ENCODE measurements at regions not wholly inside any gene's neighbourhood (a gene's known extent, or its start where the extent isn't known, plus 50 kb on each side); places are given as distances from the start of the nearest gene placed in this dataset.

DNA sequence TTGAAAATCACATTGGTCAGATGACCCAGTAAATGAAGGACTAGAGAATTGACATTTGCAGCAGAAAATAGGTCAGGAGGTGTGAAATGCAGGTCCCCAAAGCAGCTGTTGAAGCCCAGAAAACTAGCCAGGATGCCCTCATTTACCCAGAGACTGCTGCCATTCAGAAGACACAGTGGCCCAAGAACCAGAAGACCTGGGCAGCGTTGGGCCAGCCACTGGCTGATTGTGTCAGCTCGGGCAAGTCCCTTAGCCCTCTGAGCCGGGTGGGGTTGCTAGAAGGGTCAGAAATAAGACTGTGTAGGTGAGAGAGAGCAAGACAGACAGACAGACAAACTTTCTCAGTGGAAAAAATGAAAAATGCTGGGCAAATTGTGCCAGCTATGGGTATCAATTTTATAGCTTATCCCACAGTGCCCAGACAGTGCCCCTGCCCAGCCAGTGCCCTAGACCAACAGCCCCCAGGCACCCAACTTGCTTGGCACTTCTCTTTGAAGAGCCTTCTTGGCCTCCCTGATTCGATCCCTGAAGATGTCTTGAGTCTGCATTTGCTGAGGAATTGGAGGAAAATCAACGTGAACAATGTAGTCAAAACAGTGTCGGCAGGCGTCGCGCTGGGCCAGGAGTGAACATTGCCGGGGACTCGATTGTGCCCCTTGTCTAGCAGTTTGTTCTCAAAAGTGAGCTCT lies 198.3 kb downstream of the MN1 start:
- TF ChIP-seq, protein P1, sequence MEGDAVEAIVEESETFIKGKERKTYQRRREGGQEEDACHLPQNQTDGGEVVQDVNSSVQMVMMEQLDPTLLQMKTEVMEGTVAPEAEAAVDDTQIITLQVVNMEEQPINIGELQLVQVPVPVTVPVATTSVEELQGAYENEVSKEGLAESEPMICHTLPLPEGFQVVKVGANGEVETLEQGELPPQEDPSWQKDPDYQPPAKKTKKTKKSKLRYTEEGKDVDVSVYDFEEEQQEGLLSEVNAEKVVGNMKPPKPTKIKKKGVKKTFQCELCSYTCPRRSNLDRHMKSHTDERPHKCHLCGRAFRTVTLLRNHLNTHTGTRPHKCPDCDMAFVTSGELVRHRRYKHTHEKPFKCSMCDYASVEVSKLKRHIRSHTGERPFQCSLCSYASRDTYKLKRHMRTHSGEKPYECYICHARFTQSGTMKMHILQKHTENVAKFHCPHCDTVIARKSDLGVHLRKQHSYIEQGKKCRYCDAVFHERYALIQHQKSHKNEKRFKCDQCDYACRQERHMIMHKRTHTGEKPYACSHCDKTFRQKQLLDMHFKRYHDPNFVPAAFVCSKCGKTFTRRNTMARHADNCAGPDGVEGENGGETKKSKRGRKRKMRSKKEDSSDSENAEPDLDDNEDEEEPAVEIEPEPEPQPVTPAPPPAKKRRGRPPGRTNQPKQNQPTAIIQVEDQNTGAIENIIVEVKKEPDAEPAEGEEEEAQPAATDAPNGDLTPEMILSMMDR (IDR thresholded peaks at IDR 0.05), result no peak
- TF ChIP-seq POLR2AphosphoS5 (IDR thresholded peaks at IDR 0.05) (no peak), POLR2A (IDR thresholded peaks at IDR 0.05) (no peak), EP300 (IDR thresholded peaks at IDR 0.05) (no peak)

Measured in stomach (tissue), 4 donors.